Femur (tissue), 1 donor: ENCODE measurements at regions not wholly inside any gene's neighbourhood (a gene's known extent, or its start where the extent isn't known, plus 50 kb on each side); places are given as distances from the start of the nearest gene placed in this dataset.

Experiments
- DNase-seq: peaks from one replicate; pipeline ENCODE4 v3.0.0-alpha.2; 2017

DNA sequence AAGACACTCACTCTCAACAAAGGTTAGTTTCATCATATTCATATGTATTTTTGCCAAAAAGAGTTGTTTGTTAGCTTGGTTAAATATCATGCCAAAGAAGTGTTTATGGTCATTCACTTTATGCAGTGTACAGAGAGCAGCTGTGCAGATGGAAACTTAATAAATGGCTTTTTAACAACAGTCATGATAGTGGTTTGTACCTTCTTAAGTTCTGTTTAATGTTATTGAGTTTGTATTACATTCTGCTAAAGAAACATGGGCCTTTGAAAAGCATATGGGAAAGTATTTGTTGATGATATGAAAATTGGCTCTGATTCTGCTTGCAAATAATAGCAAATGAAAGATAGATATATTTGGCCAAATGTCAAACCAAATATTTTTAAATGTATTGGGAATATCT, 607.3 kb downstream of the NCAM2 start:
- DNase-seq, result no peak

DNA sequence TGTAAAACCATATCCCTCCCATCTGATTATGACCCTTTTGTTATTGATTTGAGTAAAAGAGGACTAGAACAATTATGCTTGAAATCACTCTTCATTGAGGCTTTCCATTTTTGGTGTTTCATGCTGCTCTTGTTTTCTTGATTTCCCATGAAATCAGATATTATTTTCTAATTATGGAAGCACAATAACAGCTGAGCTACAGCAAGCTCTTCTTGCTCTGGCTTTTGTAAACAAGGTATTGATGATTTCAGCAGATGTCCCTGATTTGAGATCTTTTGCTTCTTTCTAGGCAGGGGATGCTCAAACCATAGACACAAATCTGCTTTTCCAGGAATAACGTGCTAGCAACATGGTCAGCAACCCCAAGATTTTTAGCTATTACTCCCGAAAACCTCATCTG, 607.8 kb downstream of the NCAM2 start:
- no peak for DNase-seq

DNA sequence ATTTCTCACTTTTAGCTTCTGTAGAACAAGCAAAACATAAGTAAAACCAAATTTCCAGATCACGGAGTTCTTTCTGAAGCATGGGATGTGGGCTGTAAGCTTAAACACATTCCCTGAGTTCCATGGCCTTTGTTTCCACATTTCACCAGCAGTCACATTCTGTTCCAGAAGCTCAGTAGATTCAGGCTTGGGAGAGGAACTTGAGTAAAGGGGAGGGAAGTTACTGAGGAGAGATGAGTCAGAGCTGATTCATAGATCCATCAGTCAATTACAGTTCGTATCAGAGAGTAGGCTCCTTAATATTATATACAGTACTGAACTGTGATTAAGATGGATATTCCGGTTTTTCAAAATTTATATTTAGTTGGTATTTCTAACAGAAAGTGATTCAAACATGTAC, 614.3 kb downstream of the NCAM2 start:
- no peak for DNase-seq

DNA sequence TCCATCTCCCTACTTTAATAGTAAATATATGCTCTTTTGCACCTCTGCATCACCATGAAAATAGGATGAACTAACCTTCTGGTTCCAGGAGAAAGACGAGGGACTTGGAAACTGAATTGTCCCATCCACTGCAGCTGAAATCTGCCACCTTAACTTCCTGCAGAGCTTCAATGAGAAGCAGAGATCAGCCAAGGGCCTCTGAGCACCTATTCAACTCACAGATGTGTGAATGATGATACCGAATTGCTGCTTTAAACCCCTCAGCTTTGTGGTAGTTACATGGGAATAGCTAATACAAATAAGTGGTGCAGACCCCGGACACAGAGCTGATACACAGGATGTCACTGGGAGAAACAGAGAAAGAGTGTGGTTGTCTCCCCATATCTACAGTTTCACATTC, 616.8 kb downstream of the NCAM2 start:
- no peak for DNase-seq

DNA sequence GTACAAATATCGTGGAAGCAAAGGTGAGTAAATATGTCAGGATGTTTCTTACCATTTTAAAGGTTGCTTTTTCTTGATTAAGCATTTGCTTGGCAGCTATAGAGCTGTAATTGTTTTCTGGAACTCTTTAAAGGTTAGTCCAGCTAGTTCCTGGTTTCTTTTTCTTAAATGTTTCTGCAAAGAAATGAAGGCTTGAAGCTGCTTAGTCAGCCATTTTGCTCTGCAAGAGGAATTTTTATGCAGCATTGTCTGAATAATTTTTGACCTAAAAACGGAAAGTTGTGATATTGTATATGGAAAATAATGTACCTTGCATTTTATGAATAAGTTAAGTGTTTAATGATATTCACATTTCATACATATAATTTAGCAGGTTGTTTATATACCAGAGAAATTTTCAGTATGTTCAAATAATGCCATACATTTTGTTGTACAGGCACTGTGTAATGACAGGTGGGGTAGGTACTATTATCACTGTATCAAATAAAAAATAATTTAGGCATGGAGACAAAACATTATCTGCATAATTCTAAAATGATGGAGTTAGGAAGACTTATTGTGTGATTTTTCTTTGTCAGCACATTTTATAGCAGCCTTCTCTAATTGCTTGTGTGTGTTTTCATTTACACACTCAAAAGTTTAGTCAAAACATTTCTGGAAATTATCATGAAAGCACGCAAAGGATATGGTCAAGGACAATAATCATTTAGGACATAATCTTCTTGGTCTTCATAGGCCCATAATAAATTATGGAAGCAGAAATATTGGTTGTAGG, 624.4 kb downstream of the NCAM2 start:
- DNase-seq, result no peak

DNA sequence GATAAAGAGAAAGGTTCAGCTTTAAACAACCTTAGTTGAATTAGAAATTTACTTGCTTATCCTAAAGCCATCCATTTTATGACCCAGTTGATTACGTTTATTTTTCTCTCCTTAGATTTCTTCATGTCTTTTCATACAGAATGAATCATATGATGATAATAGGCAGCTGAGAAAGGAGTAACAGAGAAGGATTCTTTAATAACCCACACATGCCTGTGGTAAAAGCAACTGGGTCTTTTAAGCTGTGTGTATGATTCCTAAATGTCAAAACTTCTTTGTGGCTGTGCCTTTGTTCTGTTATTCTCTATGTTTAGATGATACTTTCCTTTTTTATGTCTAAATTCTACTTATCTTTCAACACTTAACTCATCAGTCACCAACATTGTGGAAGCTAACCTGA, 626.5 kb downstream of the NCAM2 start:
- no peak for DNase-seq

DNA sequence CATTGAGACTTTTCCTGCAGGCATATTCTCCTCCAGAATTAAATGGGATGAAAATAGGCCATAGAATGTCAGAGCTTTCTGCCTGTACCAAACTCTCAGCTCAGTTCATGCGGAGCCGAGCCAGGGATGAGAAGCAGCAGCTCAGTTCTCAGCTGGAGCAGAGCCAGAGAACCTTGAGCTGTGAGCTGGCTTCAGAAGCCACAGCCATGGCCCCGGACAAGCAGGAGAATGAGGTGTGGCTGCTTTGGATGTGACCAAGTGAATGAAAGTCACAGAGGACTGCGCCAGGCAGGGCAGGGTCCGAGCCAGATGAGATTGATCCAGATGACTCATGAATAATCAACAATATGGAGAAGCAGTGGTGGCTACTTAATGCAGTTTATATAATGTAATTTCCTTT, 633.8 kb downstream of the NCAM2 start:
- DNase-seq, result no peak

DNA sequence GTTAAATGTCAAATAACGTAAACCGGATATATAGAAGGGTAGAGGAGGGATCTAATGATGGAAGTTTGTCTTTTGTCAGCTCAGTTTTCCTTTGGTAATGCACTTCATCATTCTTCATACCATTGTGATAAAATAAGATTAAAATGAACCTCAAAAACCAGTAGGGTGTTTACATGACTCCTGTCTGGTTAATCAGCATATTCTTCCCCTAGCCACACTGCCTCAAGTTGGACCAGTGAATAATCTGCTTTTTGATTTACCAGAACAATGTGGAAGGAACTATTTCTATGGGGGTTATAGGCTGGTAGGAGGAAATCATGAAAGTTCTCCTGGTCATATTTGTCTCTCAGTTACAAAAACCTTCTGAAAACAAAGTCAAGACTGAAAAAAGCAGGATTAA, 634.7 kb downstream of the NCAM2 start:
- DNase-seq, result no peak

DNA sequence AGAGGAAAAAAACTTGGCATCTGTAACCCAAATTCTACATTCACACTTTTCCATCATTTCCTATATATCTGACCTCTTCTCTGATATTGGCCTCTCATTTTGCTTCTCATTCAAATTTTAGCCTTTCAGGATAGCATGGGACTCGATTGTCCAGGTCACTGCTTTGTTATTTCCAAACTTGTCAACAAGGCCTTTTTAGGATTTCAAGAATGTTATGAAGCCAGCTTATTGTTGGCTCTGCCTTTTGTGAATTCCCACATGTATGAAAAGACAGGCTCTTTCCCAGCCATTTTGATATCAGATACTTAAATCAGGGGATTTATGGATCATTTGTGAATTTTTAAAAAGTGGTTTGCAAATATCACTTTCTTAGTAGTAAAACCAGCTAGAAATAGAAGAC, 663.5 kb downstream of the NCAM2 start:
- no peak for DNase-seq

DNA sequence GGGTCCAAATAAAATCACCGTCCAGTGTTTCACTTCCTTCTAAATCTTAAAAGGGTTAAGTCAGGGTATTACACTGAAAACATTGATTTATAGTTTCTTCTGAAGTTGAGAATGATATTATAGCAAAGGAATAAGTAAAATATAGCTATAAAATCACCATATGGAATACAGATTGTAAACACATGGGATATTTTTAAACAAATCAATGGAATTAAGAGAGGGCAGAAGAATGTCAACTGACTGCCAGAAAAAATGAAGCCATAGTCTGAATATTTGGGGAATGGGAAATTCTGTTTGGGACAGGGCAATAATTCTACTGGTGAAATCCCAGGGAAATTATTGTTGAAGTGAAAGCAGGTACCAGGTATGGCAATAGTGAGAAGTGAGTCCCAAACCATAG, 664.6 kb downstream of the NCAM2 start:
- DNase-seq, result no peak

DNA sequence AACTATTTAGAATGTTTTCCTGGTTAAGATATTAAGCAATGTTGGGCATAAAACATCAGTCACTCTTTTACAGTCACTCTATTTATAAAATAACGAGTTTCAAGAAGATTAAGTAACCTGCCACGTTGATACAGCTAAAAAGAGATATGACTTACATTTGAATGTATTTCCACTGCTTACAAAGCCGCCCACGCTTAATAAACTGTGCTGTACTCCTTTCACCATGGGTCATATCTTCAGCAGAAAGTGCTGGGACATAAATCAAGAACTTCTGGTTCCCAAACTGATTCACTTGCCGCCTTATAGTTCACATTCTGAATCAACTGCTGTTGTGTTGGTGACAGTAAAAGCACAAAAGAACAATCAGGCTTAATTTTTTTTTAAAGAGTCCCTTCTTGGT, 666.7 kb downstream of the NCAM2 start:
- no peak for DNase-seq

DNA sequence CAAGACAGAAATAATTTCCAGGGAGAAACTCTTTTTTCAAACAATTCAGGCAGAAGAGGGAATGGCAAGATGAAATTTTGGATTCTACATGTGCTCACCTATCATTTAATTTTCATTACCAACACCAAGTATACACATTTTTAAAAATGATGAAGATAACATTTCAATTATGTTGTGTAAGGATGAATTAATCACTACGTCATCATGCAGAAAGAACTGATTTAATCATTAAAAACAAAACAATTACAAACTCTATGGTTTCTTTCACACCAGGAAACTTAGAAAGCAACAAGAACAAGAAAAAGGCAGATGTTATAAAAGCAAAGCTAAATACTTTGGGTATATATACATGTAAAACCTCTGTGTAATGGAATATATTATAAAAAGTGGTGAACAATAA, 668.5 kb downstream of the NCAM2 start:
- no peak for DNase-seq

DNA sequence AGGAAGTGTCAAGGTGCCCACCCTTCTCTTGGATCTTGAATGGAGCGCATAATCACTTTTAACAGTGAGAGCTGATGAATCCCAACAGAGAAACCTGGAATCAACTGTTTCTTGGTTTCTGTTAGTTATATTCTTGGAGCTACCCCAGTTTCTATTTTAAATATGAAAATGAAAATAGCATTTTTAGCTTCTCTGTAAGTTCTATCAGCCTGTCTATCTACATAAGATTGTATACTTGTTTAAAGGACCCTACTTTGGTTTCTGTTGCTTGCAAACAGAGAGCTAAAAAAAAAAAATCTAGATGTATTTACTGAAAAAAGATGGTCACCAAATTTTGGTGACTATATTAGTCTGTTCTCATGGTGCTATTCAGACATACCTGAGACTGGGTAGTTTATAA, 670.0 kb downstream of the NCAM2 start:
- no peak for DNase-seq

DNA sequence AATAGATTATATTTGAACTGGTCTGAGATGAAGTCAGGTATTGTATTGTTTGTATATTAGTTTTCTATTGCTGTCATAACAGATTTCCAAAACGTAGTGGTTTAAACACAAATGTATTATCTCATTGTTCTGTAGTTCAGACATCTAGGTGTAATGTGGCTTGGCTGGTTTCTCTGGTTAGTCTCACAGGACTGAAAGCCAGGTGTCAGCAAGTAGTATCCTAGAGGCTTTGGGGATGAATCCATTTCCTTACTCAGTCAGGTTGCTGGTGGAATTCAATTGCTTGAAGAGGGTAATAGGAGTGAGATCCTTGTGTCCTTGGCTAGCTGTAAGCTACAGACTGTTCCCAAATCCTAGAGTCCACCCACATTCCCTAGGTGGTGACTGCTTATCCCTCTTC, 675.8 kb downstream of the NCAM2 start:
- no peak for DNase-seq

DNA sequence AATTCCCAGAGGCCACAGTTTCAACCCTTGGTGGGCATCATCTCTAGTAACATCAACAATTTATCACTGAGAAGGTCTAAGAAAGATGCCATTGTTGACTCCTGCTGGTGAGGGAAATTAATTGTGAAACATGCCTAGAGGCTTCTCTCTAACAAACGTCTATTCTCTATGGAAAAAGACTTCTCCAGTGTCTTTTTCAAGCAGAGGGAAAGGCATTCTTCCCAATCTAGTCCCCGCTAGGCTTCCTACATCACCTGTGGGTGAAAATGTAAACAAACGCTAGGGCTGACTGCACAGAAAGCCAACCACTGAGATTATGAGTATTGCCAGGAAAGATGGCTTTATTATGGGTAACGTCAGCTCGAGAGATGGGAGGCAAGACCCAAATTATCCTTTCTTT, 677.4 kb downstream of the NCAM2 start:
- no peak for DNase-seq

DNA sequence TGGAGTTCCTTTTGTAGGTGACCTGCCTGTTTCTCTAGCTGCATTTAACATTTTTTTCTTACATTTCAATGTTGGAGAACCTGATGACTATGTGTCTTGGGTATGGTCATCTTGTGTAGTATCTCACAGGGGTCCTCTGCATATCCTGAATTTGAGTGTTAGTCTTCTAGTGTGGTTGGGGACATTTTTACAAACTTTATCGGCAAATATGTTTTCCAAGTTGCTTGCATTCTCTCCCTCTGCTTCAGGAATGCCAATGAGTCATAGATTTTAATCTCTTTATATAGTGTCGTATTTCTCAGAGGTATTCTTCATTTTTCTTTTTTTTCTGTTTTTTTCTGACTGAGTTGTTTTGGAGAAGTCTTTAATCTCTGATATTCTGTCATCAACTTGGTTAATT, 684.0 kb downstream of the NCAM2 start:
- no peak for DNase-seq

DNA sequence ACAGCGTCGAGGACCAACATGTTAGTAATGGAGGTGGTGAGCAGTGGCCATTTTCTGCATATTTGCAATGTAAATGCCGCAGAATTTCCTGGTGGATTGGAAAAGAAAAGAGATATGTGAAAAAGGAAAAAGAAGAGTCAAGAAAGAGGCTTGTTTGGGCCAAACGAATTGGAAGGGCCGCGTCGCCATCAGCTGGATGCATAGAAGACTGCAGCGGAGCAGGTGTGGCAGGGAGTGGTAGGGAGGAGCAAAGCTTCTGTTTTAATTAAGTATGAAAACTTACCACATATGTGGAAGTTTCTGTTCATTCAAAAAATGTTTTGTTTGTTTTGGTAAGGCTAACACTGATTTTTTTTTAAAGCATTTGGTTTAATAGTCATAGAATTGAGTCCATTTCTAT, 690.7 kb downstream of the NCAM2 start:
- DNase-seq, result no peak

DNA sequence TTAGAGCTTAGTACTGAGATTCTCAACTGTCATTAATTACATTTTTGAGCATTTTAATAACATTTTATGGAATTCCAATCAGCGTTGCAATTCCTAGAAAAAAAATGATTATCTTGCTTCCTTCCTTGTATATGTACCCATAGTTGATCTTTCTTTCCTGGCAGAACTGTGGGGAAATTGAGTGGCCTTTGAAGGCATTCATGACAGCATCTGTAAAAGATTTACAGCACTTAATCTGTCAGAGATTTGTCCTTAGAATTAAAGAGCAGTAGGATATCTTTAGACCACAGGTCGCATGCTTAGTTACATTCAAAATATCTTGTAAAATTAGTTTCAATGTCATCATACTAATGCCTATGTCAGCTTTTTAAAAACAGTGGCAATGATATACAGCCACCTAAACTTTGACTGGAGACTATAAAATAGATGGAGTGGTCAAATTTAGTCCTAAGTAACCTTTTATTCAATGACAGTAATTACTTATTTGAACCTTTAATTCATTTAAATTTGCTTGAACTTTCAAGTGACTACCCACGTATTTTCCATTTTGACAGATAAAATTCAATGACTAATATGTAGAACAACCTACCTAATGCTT, 692.0 kb downstream of the NCAM2 start:
- no peak for DNase-seq

DNA sequence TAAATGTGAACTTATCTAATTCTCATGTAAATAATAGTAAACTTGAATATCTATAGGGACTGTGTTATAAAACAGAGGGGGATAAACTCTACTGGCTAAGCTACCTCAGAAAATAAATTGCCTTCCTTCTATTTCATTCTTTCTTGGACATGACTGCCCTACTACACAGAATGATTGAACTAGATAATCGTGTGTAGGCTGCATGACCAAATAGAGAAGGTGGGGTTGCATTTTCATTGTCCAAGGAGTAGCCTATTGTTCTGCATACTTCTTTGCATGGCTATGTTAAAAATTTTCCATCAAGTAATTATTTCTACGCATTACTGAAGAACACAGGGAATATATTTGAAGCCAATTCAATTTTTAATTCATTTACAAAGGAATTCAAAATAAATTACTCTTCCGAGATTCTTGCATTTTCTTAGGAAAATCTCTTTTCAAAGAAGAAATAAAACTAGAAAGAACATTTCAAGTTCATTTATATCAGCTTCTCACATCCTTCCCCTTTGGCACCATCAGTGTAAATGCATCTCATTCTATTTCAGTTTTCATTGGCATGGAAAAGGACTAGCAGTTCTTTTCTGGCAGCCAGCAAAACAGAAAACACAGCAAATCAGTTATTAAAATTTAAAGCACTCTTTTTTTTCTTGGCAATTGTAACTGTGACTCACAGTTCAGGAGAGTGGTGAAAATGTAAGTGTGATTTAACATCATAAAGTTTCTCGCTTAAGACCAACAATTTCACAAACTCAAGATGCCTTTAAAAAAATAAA, 714.7 kb downstream of the NCAM2 start:
- DNase-seq, result no peak

DNA sequence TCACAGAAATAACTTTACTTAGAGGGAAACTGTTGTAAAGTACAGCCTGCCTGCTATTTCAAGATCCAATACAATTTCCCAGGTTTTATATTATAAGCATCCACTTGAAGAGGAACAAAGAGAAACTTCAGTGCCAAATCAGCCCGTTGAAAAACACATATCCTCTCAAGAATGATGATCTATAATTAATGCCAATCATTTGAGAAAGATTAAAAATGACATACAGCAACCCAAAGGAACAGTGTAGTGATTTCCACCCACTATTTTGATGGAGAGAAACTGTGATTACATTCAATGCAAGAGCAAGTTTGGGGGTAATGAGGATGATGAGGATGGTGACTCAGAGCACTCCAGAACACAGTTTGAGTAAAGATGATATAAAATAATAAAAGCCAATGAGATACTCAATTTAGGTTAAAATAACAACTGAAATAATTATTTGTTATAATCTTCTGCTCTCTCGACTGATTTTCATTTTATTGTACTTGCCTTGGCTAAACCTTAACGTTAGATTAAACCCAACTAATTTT, 715.5 kb downstream of the NCAM2 start:
- no peak for DNase-seq

DNA sequence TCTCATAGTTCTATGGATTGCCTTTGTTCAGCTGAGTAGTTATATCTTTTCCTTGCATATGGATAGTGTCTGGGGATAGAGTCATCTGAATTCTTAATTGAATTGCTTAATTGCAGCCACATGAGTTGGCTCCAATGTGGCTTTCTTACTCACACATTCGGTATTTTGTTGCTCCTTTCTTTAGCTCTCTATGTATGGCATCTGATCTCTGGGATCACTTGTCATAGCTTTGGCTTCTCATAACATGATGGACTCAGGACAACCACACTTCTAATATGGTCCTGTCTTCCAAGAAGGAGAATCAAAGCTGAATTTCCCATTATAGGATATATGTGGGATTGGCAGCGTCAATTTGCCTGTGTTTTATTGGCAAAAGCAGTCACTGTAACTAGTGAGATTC, 716.2 kb downstream of the NCAM2 start:
- DNase-seq, result no peak

DNA sequence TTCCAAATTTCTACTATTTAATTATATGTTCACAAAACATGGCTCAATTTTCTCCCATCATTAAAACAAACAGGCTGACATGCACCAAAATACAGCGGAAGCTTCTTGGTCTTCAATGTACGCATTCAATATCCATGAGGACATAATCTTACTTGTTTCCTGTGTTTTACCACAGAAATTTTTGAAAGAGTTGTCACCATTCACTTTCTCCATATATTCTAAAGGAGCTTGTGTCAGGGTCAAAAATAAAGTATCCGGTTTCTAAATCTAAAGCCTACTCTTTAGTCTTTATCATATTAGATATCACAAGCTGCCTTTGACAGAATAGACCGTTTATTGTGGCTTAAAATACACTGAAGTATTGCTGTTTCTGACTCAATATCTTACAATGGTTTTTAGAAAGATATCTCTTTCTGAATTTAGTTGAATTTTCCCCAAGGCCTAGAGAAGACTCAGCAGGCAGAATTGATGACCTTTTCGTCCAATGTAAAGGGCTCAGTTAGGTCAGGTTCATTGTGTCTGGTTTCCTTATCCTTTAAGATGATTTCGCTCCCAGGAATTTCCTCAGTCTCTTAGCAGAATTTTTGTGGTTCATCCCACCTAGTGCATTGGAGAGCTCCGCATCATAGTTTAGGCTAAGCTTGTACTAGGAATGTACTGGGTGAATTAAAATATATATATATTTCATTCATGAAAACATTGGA, 717.2 kb downstream of the NCAM2 start:
- DNase-seq, result no peak

DNA sequence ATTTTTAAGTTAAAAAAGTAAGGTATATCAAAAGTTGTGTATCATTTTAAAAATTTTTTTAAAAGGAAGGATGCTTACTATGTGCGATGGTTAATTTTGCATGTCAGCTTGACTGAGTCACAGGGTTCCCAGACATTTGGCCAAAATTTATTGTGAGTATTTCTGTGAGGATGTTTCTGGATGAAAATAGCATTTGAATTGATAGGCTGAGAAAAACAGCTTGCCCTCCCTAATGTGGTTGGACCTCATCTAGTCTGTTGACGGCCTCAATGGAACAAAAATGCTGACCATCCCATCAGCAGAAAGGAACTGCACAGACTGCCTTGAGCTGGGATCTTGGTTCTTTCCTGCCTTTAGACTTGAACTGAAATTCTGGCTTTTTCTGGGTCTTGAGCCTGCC, 724.5 kb downstream of the NCAM2 start:
- no peak for DNase-seq
